Spleen (tissue), 7 donors: ENCODE measurements at regions not wholly inside any gene's neighbourhood (a gene's known extent, or its start where the extent isn't known, plus 50 kb on each side); places are given as distances from the start of the nearest gene placed in this dataset.

ENCODE experiments used
- POLR2A ChIP-seq, 3 donors: fragments of 450-650 bp; IDR thresholded peaks; one replicate each; pipeline ENCODE4 v1.5.1; 2017; ENCODE audit warnings: antibody characterized with exemption in 3 of 3, mild to moderate bottlenecking in 1 of 3
- TF ChIP-seq, protein P1 (sequence below), 11 experiments: fragments of 200-600 bp in 7 of 11; fragments of 450-650 bp in 4 of 11; sonication (generic) in 4 of 11; IDR thresholded peaks in 8 of 11; conservative IDR thresholded peaks in 3 of 11; 1 replicate in 7 of 11; 2 replicates in 4 of 11; pipeline versions ENCODE4 v1.4.0 to v1.8.0; 2016 to 2021; ENCODE audit warnings: antibody characterized with exemption in 11 of 11, inconsistent platforms in 4 of 11, mild to moderate bottlenecking in 1 of 11
- donor health status: DM: no; HTN: no; CAD: no; lungs with moderate emphysema.
- donor health status: DM: no; HTN: no; CAD: no.
- donor health status: DM: no; HTN: no; CAD: no.

DNA sequence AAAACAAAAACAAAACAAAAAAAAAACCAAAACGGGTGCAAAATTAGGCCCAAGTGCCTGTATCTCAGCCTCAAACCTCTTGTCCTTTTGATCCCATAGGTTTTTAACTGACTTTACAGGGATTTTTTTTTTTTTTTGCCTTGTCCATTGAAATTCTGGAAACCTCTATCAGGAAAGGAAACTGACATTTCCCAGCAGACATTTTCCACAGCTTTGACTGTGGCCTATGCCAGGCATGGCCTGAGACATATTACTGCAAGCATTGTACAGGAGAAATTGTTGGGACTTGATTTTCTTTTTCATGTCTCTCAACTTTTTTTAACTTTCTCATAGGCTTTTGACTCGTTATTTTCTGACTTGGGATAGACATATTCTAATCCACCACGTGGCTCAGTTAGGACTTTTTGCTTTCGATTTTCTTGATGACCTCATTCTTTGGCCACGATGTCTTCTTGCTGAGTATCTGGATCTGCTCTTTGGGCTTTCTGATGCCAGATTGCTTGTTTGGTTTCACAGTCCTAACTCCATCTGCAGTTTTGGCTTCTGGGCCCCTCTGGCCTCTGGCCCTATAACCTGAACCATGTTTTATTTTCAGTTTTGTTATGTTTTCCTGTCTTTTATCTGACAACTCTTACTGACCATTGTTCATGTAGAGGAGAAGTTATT lies 336.1 kb upstream of the C11orf87 start:
- TF ChIP-seq, protein P1, sequence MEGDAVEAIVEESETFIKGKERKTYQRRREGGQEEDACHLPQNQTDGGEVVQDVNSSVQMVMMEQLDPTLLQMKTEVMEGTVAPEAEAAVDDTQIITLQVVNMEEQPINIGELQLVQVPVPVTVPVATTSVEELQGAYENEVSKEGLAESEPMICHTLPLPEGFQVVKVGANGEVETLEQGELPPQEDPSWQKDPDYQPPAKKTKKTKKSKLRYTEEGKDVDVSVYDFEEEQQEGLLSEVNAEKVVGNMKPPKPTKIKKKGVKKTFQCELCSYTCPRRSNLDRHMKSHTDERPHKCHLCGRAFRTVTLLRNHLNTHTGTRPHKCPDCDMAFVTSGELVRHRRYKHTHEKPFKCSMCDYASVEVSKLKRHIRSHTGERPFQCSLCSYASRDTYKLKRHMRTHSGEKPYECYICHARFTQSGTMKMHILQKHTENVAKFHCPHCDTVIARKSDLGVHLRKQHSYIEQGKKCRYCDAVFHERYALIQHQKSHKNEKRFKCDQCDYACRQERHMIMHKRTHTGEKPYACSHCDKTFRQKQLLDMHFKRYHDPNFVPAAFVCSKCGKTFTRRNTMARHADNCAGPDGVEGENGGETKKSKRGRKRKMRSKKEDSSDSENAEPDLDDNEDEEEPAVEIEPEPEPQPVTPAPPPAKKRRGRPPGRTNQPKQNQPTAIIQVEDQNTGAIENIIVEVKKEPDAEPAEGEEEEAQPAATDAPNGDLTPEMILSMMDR (IDR thresholded peaks at IDR 0.05 in 8 of 11, conservative IDR thresholded peaks at IDR 0.05 in 3 of 11) = no peak
- no peak for TF ChIP-seq POLR2A (IDR thresholded peaks at IDR 0.05)
